HS-5 (cell line): ENCODE measurements at regions not wholly inside any gene's neighbourhood (a gene's known extent, or its start where the extent isn't known, plus 50 kb on each side); places are given as distances from the start of the nearest gene placed in this dataset.
"Not testable (repeated sequence)": the region's sequence is repeated elsewhere in the genome, so short reads cannot be mapped to it uniquely, and the experiment has no call there.

ENCODE experiments used
- DNase-seq: peaks from one replicate; pipeline ENCODE4 v3.0.0-alpha.2; 2012; ENCODE audit warnings: low read depth

DNA sequence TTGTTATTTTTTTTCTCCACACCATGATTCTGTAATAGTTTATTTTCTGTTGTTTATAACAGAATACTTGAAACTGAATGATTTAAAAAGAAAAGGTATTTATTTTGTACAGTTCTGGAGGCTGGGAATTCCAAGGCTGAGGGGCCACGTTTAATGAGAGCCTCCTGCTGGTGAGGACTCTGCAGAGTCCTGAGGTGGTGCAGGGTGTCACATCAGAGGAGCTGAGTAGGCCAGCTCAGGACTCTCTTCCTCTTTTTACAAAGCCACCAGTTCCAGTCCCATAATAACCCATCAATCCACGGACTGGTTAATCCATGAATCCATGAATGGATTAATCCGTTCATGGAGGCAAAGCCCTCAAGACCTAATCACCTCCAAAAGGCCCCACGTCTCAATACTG is 71.6 kb downstream of the TFAP2A start:
- DNase-seq, result no peak

DNA sequence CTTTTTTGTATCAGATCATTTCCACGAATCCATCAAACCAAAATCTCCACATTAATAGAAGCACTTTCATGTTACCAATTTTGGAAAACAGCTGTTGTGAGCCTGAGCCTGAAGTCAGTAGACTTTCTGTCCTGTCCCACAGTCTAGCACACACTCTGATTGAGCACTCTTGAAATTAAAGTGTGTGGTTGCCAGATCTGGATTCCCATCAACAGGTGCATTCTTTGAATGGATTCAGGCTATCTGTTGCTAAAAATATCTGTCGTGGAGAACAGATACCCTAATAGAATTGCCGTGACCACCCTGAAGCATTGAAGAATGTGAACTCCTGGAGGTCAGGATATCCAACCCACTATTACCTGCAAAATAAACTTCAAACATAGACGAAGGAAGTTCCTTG is 73.3 kb downstream of the TFAP2A start:
- no peak for DNase-seq

DNA sequence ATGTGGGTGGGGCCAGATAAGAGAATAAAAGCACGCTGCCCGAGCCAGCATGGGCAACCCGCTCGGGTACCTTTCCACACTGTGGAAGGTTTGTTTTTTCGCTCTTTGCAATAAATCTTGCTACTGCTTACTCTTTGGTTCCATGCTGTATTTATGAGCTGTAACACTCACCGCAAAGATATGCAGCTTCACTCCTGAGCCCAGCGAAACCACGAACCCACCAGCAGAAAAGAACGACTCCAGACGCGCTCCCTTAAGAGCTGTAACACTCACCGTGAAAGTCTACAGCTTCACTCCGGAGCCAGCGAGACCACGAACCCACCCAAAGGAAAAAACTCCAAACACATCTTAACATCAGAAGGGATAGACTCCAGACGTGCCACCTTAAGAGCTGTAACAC is 76.7 kb downstream of the TFAP2A start:
- no peak for DNase-seq

DNA sequence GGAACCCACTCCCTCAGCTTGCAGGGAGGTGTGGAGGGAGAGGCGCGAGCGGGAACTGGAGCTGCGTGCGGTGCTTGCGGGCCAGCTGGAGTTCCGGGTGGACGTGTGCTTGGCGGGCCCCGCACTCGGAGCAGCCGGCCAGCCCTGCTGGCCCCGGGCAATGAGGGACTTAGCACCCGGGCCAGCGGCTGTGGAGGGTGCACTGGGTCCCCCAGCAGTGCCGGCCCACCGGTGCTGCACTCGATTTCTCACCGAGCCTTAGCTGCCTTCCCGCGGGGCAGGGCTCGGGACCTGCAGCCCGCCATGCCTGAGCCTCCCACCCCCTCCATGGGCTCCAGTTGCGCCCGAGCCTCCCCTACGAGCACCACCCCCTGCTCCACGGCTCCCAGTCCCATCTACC is 77.5 kb downstream of the TFAP2A start:
- not testable (repeated sequence) for DNase-seq

DNA sequence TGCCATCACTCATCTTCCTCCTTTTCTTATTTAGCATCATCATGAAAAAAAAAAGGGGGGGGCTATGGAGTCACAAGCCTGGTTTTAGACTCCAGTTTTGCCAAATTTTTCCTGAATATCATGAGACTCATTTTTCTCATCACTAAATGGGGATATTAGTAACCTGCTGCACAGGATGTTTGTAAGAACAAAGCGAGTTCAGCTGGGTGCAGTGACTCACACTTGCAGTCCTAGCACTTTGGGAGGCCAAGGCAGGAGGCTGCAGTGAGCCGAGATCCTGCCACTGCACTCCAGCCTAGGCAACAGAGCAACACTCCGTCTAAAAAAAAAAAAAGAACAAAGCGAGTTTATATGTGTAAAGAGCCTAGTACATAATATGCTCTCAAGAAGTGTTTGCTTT is 82.8 kb downstream of the TFAP2A start:
- no peak for DNase-seq

DNA sequence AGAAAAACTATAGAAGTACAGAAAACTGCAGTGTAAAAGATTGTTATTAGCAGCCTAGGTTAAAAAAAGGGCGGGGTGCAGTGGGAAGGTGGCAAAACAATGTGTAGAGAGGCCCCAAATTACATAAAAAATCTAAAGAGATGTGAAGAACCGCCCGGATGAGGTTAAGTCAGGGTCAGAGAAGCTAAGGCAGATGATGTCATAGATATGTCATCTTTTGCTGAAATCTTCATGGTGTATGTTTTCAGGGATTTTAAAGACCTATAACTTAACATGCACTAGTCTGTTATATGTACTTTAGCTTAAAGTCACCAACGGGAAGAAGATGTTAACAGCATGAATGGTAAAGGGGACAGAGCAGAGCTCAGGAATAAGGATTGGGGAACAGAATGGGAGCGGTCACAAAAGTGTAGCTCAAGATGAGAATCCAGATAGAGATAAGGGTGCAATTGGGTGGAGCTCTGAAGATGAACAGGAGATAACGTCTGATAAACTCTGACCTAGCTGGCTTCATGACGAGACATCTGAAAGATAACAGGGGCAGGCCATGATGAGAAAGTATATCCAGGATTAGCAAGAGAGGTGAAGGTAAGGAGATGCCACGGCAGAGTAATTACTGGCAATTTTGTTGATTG is 83.4 kb downstream of the TFAP2A start:
- DNase-seq, result no peak

DNA sequence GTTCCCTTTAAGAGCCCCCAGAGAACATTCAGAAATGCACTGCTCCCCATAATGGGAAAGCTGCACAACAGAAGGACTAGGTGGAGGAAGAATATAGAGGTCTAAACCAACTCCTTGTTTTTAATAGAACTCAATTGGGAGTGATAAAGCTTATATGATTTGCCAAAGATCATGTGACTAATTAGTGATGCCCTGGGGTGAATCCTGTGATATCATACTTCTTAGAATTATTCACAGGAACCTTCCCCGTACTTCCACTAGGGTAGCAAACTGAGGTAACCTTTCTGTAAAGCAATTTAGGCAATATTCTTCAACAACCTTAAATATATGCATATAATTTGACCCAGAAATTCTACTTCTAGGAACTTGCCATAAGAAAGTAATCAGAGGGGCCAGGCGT is 84.4 kb downstream of the TFAP2A start:
- no peak for DNase-seq

DNA sequence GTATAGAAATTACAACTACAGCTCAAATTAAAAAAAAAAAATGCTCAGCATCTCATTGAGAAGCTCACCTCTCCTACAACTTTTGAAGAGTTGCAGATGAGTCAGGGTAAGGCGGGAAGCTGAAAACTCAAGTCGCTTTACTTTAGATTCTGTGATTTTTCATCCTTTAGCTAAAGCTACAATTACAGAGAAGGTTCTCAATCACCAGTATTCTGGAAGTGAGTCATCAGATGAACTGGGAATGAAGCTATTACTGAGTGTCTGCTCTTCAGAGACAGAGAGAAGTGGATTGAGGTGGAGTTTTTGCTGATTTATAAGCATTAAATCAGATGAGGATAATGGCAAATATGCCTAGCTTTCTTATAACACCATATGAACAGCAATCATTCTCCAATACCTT is 91.9 kb downstream of the TFAP2A start:
- no peak for DNase-seq

DNA sequence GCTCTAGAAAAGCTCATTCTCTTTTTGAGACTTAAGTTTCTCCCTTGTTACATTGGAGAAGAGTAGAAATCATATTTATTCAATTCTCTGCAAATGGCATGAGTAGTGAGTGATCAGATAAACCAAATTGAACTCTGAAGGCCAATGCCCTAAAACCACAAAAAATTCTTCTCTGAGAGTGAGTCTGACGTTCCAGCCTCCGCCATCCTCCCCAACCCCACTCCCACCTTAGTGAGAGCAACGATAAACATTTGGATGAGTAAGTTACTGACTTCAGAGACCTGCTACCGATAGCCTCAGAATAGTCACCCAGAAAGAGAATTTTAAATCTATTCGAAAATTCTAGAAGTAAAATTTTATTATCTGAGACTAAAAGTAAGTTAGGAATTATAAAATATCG is 94.6 kb downstream of the TFAP2A start:
- DNase-seq, result no peak

DNA sequence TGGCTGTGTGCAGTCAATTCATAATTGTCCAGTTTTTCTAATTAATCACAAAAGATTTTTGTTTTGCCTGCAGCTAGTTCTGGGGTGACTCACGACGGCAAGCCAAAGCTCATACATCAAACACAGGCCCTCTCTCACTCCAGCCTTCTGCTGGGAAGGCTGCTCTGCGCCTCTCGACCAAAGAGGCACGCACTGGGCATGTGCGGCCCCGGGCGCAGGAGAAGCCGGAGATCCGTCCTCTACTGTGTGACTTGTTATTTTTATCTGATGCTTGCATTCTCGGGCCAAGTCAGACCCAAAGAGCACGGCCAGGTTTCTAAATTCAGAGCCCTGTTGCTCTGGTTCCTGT is 98.5 kb downstream of the TFAP2A start:
- DNase-seq, result no peak

DNA sequence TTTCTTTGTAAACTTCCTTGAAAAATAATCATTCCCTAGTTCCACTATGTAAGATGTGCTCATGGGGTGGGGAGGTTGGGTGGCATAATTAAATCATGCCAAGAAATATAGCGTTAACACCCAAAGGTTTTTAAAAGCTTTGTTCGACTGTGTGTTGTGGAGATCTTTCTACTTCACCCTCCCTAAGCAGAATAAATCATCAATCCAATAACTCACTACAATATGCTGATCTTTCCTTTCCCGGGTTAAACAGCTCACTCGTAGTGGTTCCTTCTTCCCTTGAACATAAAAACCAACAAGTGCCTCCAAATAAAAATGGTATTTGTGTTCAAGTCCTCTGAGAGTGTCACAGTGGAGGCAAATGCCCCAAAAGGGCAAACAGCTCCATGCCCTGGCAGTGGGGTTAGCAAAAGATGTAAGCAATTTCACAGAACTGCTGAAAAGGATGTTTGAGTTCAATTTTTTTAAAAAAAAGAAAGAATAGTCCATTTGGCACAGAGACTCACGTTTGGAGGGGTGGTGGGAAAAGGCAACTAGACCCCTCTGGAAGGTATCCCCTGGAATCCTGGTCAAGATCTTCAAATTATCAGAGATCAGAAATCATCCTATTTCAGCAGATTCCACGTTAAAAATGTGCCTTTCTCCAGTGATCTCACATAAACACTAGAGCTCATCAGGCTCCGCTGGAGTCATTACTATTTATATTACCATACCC is 99.1 kb downstream of the TFAP2A start:
- no peak for DNase-seq

DNA sequence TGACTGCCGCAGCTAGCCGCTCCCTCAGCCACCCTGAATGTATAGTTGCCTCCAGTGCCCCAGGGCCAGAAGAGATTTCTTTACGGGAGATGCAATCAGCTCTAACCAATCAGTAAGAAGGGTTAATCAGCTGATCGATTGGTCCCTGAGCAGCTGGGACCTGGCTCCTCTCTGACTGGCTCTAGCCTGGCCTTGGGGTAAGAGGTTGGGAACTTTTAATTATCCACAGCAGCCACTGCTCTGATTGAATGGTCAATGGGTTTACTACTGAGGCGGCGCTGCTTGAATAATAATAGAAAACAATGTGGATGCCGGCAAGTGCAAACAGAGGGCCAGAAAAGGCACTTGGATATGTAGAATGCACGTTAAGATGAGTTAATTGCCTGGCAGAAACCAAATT is 99.8 kb downstream of the TFAP2A start:
- no peak for DNase-seq

DNA sequence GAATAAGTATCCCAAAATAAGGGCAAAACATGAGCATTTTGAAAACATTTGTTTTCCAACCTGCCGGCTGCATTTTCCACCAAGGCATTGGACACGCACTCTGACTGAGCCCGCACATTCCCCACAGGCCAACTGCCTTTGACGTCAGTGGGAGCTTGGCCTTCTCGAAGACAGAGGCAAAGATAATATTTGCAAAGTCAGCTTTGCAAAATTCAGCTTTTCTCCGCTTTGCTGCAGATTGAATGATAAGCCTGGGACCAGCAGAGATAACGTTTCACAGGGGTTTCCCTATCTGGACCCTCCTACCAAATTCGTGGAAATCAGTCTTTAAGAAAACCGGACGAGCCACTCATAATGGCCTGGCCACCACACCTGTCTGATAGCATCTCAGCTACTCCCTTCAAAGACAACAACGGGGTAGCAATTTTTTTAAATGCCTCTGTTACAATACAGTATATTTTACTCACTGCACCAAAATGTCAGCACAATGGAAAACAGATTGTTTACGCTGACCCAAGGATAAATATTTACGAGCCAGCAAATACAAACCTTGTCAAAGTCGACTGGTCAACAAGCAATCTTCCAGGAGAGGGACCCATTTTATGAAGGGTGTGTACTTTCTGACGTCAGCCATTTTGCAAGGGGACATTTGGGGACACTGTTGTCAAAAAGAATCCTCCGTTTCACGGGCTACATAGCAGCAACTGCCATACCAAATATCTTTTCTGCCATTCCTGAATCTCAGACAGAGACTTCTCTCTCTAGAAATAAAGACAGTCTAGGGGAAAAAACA is 100.5 kb downstream of the TFAP2A start:
- no peak for DNase-seq

DNA sequence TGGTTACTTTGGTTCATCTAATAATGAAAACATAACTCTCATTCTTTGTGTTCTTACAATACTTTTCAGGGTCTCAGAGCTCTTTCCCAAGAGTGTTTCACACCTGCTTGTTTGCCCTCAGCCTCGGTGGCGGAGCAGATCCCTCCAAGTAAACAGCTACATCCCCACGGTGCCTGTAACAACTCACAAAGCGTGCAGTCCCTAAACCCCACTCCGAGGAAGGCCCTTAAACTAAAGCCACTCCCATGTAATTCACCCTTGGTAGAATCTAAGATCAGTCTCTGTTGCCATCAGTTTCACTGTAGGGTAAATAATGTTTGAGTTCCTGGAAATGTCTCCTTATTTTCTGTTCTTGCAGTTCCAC is 101.1 kb downstream of the TFAP2A start:
- no peak for DNase-seq

DNA sequence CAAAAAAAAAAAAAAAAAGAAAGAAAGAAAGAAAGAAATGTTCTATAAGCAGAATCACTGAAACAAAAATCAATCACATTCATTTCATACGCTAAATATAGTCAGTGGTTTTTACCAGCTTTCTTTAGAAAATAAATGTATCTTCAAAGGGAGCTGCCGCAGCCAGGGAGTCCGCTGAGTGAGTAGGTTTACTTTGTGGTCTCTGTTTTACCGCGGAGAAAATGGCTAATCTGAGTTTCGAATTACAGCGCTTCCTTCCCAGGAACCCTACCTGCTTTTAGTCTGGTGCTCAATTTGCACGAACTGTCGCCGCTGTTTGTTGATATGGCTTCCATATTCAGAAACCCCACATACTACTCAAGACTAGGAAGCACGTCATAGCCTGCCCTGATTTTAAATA is 102.4 kb downstream of the TFAP2A start:
- DNase-seq, result no peak

DNA sequence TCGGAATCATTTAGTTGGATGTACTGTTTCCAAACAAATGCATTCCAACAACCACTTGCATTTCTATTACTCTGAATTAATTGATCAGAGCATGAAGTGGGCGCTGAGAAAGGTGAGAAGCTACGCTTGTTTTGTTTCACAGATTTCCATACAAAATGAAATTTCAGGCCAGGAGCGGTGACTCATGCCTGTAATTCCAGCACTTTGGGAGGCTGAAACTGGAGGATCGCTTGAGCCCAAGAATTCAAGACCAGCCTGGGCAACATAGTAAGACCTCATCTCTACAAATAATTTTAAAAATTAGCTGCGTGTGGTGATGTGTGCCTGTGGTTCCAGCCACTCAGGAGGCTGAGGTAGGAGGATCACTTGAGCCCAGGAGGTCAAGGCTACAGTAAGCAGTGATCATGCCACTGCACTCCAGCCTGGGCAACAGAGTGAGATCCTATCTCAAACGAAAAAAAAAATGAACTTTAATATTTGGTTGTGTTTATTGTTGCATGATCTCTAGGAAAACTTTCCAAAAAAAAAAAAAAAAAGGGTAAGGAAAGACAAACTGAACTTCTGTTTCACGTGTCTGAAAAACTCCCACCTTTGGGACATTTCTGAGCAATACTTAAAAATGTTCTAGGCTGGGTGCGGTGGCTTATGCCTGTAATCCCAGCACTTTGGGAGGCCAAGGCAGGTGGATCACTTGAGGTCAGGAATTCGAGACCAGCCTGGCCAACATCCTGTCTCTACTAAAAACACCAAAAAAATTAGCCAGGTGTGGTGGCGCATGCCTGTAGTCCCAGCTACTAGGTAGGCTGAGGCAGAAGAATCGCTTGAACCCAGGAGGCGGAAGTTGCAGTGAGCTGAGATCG is 103.1 kb downstream of the TFAP2A start:
- not testable (repeated sequence) for DNase-seq

DNA sequence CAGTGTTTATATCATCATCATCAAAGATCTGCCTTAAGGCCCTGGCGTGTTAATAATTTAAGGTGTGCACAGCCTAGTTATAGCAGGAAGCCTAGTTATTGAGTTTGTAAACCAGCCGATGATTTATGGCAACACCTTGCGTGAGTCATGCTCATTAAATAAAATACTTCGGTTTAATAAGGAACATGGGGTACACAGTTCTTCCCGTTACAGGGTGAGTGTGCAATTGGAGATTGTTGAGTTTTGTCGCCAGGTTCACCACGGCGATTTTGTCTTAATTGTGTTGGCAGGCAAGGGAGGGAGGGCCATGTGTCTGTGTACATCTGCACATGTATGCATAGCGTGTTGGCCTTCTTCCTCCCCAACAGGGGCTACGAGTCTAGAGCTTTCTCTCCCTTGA is 104.0 kb downstream of the TFAP2A start:
- DNase-seq, result no peak

DNA sequence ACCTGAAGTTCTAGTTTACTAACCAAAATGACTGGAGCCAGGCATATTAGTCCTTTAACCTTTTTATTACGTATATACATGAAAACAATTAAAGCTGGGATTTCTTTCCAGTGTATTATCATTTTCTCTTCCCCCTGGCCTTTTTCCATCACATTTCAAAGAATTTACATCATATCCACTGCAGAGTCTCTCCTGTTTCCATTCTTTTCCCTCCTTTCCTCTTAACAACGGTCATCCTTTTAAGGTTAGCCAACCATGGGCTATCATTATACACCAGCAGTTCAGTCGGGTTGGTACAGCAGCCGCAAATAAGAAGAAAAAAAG is 104.6 kb downstream of the TFAP2A start:
- no peak for DNase-seq

DNA sequence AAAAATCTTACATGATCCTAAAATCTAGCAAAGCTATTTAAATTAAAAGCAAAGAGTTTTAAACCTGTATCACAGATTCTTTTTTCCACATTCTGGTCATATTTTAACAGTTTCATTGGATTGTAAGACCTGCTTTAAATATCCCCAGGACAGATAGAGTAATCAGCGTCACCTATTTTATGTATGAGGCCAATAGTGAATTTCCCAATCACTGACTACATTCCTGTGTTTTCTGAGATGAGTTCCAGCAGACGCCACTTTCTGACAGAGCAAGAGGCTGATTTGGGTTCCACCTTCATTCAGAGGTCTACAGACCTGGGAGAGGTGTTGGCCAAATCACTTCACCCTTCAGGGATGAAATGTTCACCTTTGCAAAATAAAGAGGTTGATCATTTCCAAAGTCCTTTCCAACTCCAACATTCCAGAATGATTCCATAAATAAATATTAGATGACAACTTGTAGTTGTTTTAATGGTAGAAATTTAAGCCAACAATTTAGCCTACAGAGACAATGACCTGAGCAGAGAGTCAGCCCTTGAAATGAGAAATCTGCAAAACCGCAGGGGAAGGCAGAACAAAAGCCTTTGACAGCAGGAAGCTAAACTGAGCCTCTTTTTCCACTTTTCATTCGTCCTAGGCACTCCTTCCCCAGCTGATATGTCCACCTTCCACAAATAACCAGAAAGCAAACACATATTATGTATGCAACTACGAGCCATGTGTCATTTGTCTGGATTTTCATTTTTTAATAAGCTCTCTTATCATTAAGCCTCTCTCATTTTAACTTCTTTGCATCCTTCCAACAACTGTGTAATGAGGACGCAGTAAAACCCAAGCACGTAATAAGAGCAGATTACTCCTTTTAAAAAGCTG is 105.2 kb downstream of the TFAP2A start:
- DNase-seq, result no peak

DNA sequence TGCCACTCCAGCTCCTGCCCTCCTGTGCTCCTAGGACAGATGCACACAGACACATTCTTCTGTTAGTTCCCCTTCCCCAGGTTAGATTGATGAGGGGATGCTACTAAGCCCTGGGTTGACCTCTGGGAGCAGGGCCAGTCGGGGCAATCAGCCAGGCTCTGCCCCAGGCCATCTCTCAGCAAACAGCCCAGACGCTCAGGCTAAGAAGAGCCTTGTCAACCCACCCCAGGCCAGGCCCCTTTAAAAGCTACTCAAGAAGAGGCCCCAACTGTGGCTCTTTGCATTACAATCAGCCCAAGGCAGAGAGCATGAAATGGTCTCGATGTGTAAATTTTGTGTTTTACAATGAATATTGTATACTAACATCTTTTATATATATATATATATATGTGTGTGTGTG is 107.4 kb downstream of the TFAP2A start:
- DNase-seq, result no peak

DNA sequence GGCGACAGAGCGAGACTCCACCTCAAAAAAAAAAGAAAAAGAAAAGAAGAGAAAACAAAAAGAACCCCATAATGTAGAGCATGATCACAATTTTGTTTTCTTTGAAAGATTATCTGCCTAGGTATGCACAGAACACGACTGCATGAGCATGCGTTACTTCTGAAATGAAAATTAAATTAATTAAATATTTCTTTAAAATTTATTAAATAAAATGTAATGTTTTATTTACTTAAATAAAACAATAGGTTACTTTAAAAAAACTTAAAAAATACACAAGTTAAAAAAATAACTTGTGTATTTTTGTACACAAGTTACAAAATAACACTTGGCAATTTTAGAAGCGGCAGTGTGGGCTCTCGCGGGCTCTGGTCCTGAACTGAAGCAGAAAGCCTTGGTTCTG is 107.8 kb downstream of the TFAP2A start:
- no peak for DNase-seq
